ENCODE measurements at regions not wholly inside any gene's neighbourhood (a gene's known extent, or its start where the extent isn't known, plus 50 kb on each side); places are given as distances from the start of the nearest gene placed in this dataset.

- TF ChIP-seq CTCF (conservative IDR thresholded peaks at IDR 0.05; ENCODE audit: low read length) (no peak), EZH2phosphoT487 (IDR thresholded peaks at IDR 0.05; ENCODE audit: borderline replicate concordance) (no peak)
These were observed 280.3 kb downstream of the PDHA2 start for GRCh38 chr4:96120206-96120605.
